ENCODE measurements at regions not wholly inside any gene's neighbourhood (a gene's known extent, or its start where the extent isn't known, plus 50 kb on each side); places are given as distances from the start of the nearest gene placed in this dataset.
"Not testable (repeated sequence)": the region's sequence is repeated elsewhere in the genome, so short reads cannot be mapped to it uniquely, and the experiment has no call there.

GRCh38 chr12:75807494-75807893 lies 224.1 kb downstream of the PHLDA1 start:
- no peaks in the 10 kb centered on the region for H3K36me3 ChIP-seq
- H3K9me3 ChIP-seq (replicated peaks): no peaks in the 10 kb centered on the region
- no peak overlapping the region for H3K4me3 ChIP-seq
- peaks cover 3% of the 10 kb centered on the region; the same call in 1 of the 2 replicates for H3K4me1 ChIP-seq
- H3K27me3 ChIP-seq: no peaks in the 10 kb centered on the region
- no peak for DNase-seq
- H3K27ac ChIP-seq: no peak overlapping the region

- no peak overlapping the region for H3K4me3 ChIP-seq
- no peak overlapping the region for H3K27ac ChIP-seq
- no peaks in the 10 kb centered on the region for H3K9me3 ChIP-seq (replicated peaks)
- H3K27me3 ChIP-seq: no peaks in the 10 kb centered on the region
- H3K36me3 ChIP-seq: no peaks in the 10 kb centered on the region
- no peaks in the 10 kb centered on the region for H3K4me1 ChIP-seq
- no peak for DNase-seq
These were observed 225.7 kb downstream of the PHLDA1 start for GRCh38 chr12:75805905-75806304.

GRCh38 chr12:75805320-75805719 lies 226.3 kb downstream of the PHLDA1 start:
- no peaks in the 10 kb centered on the region for H3K27me3 ChIP-seq
- DNase-seq: no peak
- no peak overlapping the region for H3K4me3 ChIP-seq
- H3K36me3 ChIP-seq: no peaks in the 10 kb centered on the region
- H3K4me1 ChIP-seq: no peaks in the 10 kb centered on the region
- no peaks in the 10 kb centered on the region for H3K9me3 ChIP-seq (replicated peaks)
- no peak overlapping the region for H3K27ac ChIP-seq

- H3K27me3 ChIP-seq: no peaks in the 10 kb centered on the region
- H3K4me1 ChIP-seq: 0 out of 2 replicates have a peak, but pooled peaks cover 1% of the 10 kb centered on the region
- H3K9me3 ChIP-seq (replicated peaks): no peaks in the 10 kb centered on the region
- no peak overlapping the region for H3K27ac ChIP-seq
- no peak overlapping the region for H3K4me3 ChIP-seq
- no peaks in the 10 kb centered on the region for H3K36me3 ChIP-seq
- no peak for DNase-seq
These were observed 233.2 kb downstream of the PHLDA1 start for GRCh38 chr12:75798136-75798926.

GRCh38 chr12:75795125-75795524 lies 236.5 kb downstream of the PHLDA1 start:
- Histone ChIP-seq H3K36me3 (no peaks in the 10 kb centered on the region), H3K9me3 (replicated peaks) (no peaks in the 10 kb centered on the region), H3K27me3 (no peaks in the 10 kb centered on the region), H3K4me3 (no peak overlapping the region), H3K4me1 (peaks cover 23% of the 10 kb centered on the region), H3K27ac (no peak overlapping the region)
- no peak for DNase-seq

GRCh38 chr12:75792687-75793086 lies 238.9 kb downstream of the PHLDA1 start:
- Histone ChIP-seq H3K9me3 (replicated peaks) (no peaks in the 10 kb centered on the region), H3K27me3 (no peaks in the 10 kb centered on the region), H3K36me3 (no peaks in the 10 kb centered on the region), H3K4me1 (peaks cover 23% of the 10 kb centered on the region), H3K4me3 (no peak overlapping the region), H3K27ac (peak overlapping the region; percentile 70)
- peak in 1 of 2 experiments; percentile 66 for DNase-seq

- Histone ChIP-seq H3K27me3 (no peaks in the 10 kb centered on the region), H3K4me3 (no peak overlapping the region), H3K27ac (no peak overlapping the region), H3K4me1 (peaks cover 23% of the 10 kb centered on the region), H3K36me3 (no peaks in the 10 kb centered on the region), H3K9me3 (replicated peaks) (no peaks in the 10 kb centered on the region)
- DNase-seq: no peak
These were observed 241.4 kb downstream of the PHLDA1 start for GRCh38 chr12:75790219-75790618.

- peaks cover 21% of the 10 kb centered on the region for H3K4me1 ChIP-seq
- not testable (repeated sequence) for DNase-seq; H3K36me3 ChIP-seq; H3K4me3 ChIP-seq; H3K9me3 ChIP-seq (replicated peaks); H3K27me3 ChIP-seq; H3K27ac ChIP-seq
These were observed 244.4 kb downstream of the PHLDA1 start for GRCh38 chr12:75787146-75787545.

- Histone ChIP-seq H3K4me3 (no peak overlapping the region), H3K36me3 (no peaks in the 10 kb centered on the region), H3K27me3 (no peaks in the 10 kb centered on the region), H3K9me3 (replicated peaks) (no peaks in the 10 kb centered on the region), H3K4me1 (peaks cover 15% of the 10 kb centered on the region), H3K27ac (no peak overlapping the region)
- DNase-seq: no peak
These were observed 245.5 kb downstream of the PHLDA1 start for GRCh38 chr12:75786070-75786469.

- peak; percentile 70 to 82 for DNase-seq
- Histone ChIP-seq H3K36me3 (no peaks in the 10 kb centered on the region), H3K27me3 (no peaks in the 10 kb centered on the region), H3K27ac (no peak overlapping the region), H3K4me1 (peaks cover 27% of the 10 kb centered on the region), H3K4me3 (no peak overlapping the region), H3K9me3 (replicated peaks) (no peaks in the 10 kb centered on the region)
These were observed 247.0 kb downstream of the PHLDA1 start for GRCh38 chr12:75784591-75784990.

- no peaks in the 10 kb centered on the region for H3K36me3 ChIP-seq
- no peaks in the 10 kb centered on the region for H3K27me3 ChIP-seq
- H3K4me3 ChIP-seq: no peak overlapping the region
- H3K27ac ChIP-seq: no peak overlapping the region
- H3K4me1 ChIP-seq: peaks cover 34% of the 10 kb centered on the region
- no peak for DNase-seq
- H3K9me3 ChIP-seq (replicated peaks): no peaks in the 10 kb centered on the region
These were observed 248.3 kb downstream of the PHLDA1 start for GRCh38 chr12:75783093-75783877.

- Histone ChIP-seq H3K9me3 (replicated peaks) (no peaks in the 10 kb centered on the region), H3K27ac (no peak overlapping the region), H3K36me3 (no peaks in the 10 kb centered on the region), H3K4me1 (peaks cover 34% of the 10 kb centered on the region), H3K4me3 (no peak overlapping the region), H3K27me3 (no peaks in the 10 kb centered on the region)
- no peak for DNase-seq
These were observed 249.5 kb downstream of the PHLDA1 start for GRCh38 chr12:75782069-75782581.

- Histone ChIP-seq H3K27ac (no peak overlapping the region), H3K9me3 (replicated peaks) (no peaks in the 10 kb centered on the region)
- DNase-seq: no peak
These were observed 250.0 kb downstream of the PHLDA1 start for GRCh38 chr12:75781532-75782046.

GRCh38 chr12:75779891-75780496 lies 251.6 kb downstream of the PHLDA1 start:
- H3K4me1 ChIP-seq: peaks cover 34% of the 10 kb centered on the region
- no peaks in the 10 kb centered on the region for H3K27me3 ChIP-seq
- H3K9me3 ChIP-seq (replicated peaks): no peaks in the 10 kb centered on the region
- DNase-seq: peak; percentile 74 to 88
- H3K36me3 ChIP-seq: no peaks in the 10 kb centered on the region
- H3K4me3 ChIP-seq: no peak overlapping the region
- peak overlapping the region; percentile 43 for H3K27ac ChIP-seq

More at GRCh38 chr12:75781532-75782046, 250.0 kb downstream of the PHLDA1 start:
- Histone ChIP-seq H3K4me3 (no peak overlapping the region), H3K4me1 (peaks cover 34% of the 10 kb centered on the region), H3K36me3 (no peaks in the 10 kb centered on the region), H3K27me3 (no peaks in the 10 kb centered on the region)

Data from SJCRH30 (cell line).